PC-9 (cell line): ENCODE measurements at regions not wholly inside any gene's neighbourhood (a gene's known extent, or its start where the extent isn't known, plus 50 kb on each side); places are given as distances from the start of the nearest gene placed in this dataset.

Source experiments
- BruUV-seq: library from RNA; stranded (reverse); fragments of 400-500 nt; replicated peaks from 2 replicates; lab custom pipeline; 2021; lab: Mats Ljungman, UMichigan
- CTCF ChIA-PET: fragments of 300-600 bp; sonication (Branson Sonifier 250); formaldehyde crosslinking; loops from one replicate; lab custom pipeline; 2022; ENCODE audit warnings: antibody characterized with exemption; lab: Charles Lee
- POLR2A ChIA-PET: fragments of 300-600 bp; sonication (Branson Sonifier 250); formaldehyde crosslinking; loops from one replicate; lab custom pipeline; 2022; ENCODE audit warnings: antibody characterized with exemption; ENCODE audit not compliant: unreplicated experiment; lab: Charles Lee
- DNase-seq, 2 experiments: peaks; one replicate each; pipeline versions ENCODE4 v3.0.0 to v3.0.0-alpha.2; 2015 to 2022; ENCODE audit warnings: mixed read lengths in 1 of 2
- H2AFZ ChIP-seq: fragments of 200-600 bp; sonication (generic); 2 replicates; pipeline ENCODE4 v1.8.1; 2017; ENCODE audit warnings: antibody characterized with exemption
- H3F3A ChIP-seq: fragments of 200-600 bp; sonication (generic); 2 replicates; pipeline ENCODE4 v1.8.1; 2017; ENCODE audit warnings: antibody characterized with exemption, mild to moderate bottlenecking, low read depth; ENCODE audit not compliant: insufficient read depth
- H3K27ac ChIP-seq: fragments of 200-600 bp; sonication (generic); 2 replicates; pipeline ENCODE4 v1.6.1; 2016; ENCODE audit warnings: mixed run types
- H3K27me3 ChIP-seq: fragments of 200-600 bp; sonication (generic); 2 replicates; pipeline ENCODE4 v1.6.1; 2016; ENCODE audit warnings: low read depth, mixed run types; ENCODE audit not compliant: insufficient read depth
- H3K36me3 ChIP-seq: fragments of 200-600 bp; sonication (generic); 2 replicates; pipeline ENCODE4 v1.6.1; 2016; ENCODE audit warnings: low read depth, mixed run types
- H3K4me1 ChIP-seq: fragments of 200-600 bp; sonication (generic); replicated peaks from 2 replicates; pipeline ENCODE4 v1.6.1; 2016; ENCODE audit warnings: mixed run types; ENCODE audit not compliant: insufficient read depth
- H3K4me2 ChIP-seq: fragments of 200-600 bp; sonication (generic); 2 replicates; pipeline ENCODE4 v1.6.1; 2017; ENCODE audit warnings: mixed run types
- H3K4me3 ChIP-seq: fragments of 200-600 bp; sonication (generic); 2 replicates; pipeline ENCODE4 v1.6.1; 2016; ENCODE audit warnings: mixed run types
- H3K79me2 ChIP-seq: fragments of 200-600 bp; sonication (generic); 2 replicates; pipeline ENCODE4 v1.6.1; 2017; ENCODE audit warnings: low read depth, mixed run types
- H3K9me2 ChIP-seq: fragments of 200-600 bp; sonication (generic); 2 replicates; pipeline ENCODE4 v1.8.1; 2017; ENCODE audit warnings: mild to moderate bottlenecking; ENCODE audit not compliant: insufficient read depth
- H3K9me3 ChIP-seq: fragments of 200-600 bp; sonication (generic); 2 replicates; pipeline ENCODE4 v1.8.1; 2016; ENCODE audit warnings: low read depth; ENCODE audit not compliant: insufficient read depth
- H4K20me1 ChIP-seq: fragments of 200-600 bp; sonication (generic); 2 replicates; pipeline ENCODE4 v1.8.1; 2017; ENCODE audit not compliant: insufficient read depth
- CTCF ChIP-seq: fragments of 200-600 bp; sonication (generic); conservative IDR thresholded peaks from 2 replicates; pipeline ENCODE4 v1.6.1; 2017; ENCODE audit warnings: mixed run types, antibody characterized with exemption, mild to moderate bottlenecking, moderate library complexity
- EZH2 ChIP-seq: fragments of 200-600 bp; sonication (generic); IDR thresholded peaks from 2 replicates; pipeline ENCODE4 v1.8.0; 2017; ENCODE audit warnings: antibody characterized with exemption, low read depth
- intact Hi-C: fragments of 100-400 bp; cut with micrococcal nuclease; formaldehyde crosslinking; loops from one replicate; pipeline ENCODE4 v1.10.0; 2022; ENCODE audit not compliant: unreplicated experiment

- BruUV-seq = no TSS peak
- H3K9me3 ChIP-seq = no peaks in the 10 kb centered on the region
- no peak for TF ChIP-seq CTCF
- TF ChIP-seq EZH2 = no peak
- H3K36me3 ChIP-seq = no peaks in the 10 kb centered on the region
- DNase-seq = no peak
- H4K20me1 ChIP-seq = no peaks in the 10 kb centered on the region
- no peaks in the 10 kb centered on the region for H3K79me2 ChIP-seq
- intact Hi-C loops = loop anchor here (5.0 to 10.0 kb wide), 2 partner anchors 165 to 168 kb away; no protein-coding TSS in a partner anchor
- ChIA-PET POLR2A (no interaction called here), CTCF (no interaction called here)
- no peak overlapping the region for H2AFZ ChIP-seq
- peaks cover 44% of the 10 kb centered on the region for H3K4me1 ChIP-seq
- H3K27me3 ChIP-seq = no peaks in the 10 kb centered on the region
- H3K4me3 ChIP-seq = no peak overlapping the region
- peaks cover 9% of the 10 kb centered on the region; the same call in 1 of the 2 replicates for H3F3A ChIP-seq
- no peak overlapping the region for H3K4me2 ChIP-seq
- H3K9me2 ChIP-seq = no peaks in the 10 kb centered on the region
- no peak overlapping the region for H3K27ac ChIP-seq
These were observed 177.3 kb upstream of the GRB10 start for GRCh38 chr7:50959991-50960390.

- Histone ChIP-seq H4K20me1 (no peaks in the 10 kb centered on the region), H3K36me3 (no peaks in the 10 kb centered on the region), H2AFZ (no peak overlapping the region), H3F3A (peaks cover 13% of the 10 kb centered on the region; the same call in 1 of the 2 replicates), H3K4me2 (no peak overlapping the region), H3K9me2 (no peaks in the 10 kb centered on the region), H3K4me1 (peaks cover 49% of the 10 kb centered on the region), H3K27me3 (no peaks in the 10 kb centered on the region), H3K27ac (no peak overlapping the region), H3K79me2 (no peaks in the 10 kb centered on the region), H3K4me3 (no peak overlapping the region), H3K9me3 (no peaks in the 10 kb centered on the region)
- POLR2A ChIA-PET = no interaction called here
- no TSS peak for BruUV-seq
- CTCF ChIA-PET = no interaction called here
- TF ChIP-seq CTCF (no peak), EZH2 (no peak)
- intact Hi-C loops = no loop called here
- DNase-seq = no peak
These were observed 176.9 kb upstream of the GRB10 start for GRCh38 chr7:50959560-50959959.

GRCh38 chr7:50957855-50958254 lies 175.2 kb upstream of the GRB10 start:
- no peak overlapping the region for H2AFZ ChIP-seq

More at GRCh38 chr7:50957855-50958254, 175.2 kb upstream of the GRB10 start:
- no peaks in the 10 kb centered on the region for H3K79me2 ChIP-seq
- no peaks in the 10 kb centered on the region for H3K9me3 ChIP-seq
- no peaks in the 10 kb centered on the region for H3K36me3 ChIP-seq
- H3K27me3 ChIP-seq = no peaks in the 10 kb centered on the region
- no peak for DNase-seq
- H3K4me3 ChIP-seq = no peak overlapping the region
- H3K4me1 ChIP-seq = peaks cover 55% of the 10 kb centered on the region
- intact Hi-C loops = no loop called here
- CTCF ChIA-PET = interaction anchor here (0.5 kb wide), 1 partner anchor 419 kb away, joined by 7 read pairs; no protein-coding TSS in a partner anchor
- no peak overlapping the region for H3K4me2 ChIP-seq
- H3K27ac ChIP-seq = no peak overlapping the region
- TF ChIP-seq EZH2 (no peak), CTCF (no peak)
- H3F3A ChIP-seq = peaks cover 25% of the 10 kb centered on the region
- BruUV-seq = no TSS peak
- POLR2A ChIA-PET = no interaction called here
- H4K20me1 ChIP-seq = no peaks in the 10 kb centered on the region
- H3K9me2 ChIP-seq = no peaks in the 10 kb centered on the region
